Activated CD8-positive, alpha-beta T cell treated with anti-CD3 and anti-CD28 coated beads for 36 hours (primary cell): ENCODE measurements at regions not wholly inside any gene's neighbourhood (a gene's known extent, or its start where the extent isn't known, plus 50 kb on each side); places are given as distances from the start of the nearest gene placed in this dataset.

Experiments
- ATAC-seq: fragments of 200-7000 bp; cut with Tn5 transposase; one replicate; pipeline ENCODE4 v1.10.0; 2021; ENCODE audit warnings: mild to moderate bottlenecking, moderate library complexity
- CTCF ChIA-PET: fragments of 350-600 bp; sonication (Branson Sonifier 250); formaldehyde crosslinking; loops from one replicate; lab custom pipeline; 2021; ENCODE audit warnings: antibody characterized with exemption; lab: Charles Lee
- POLR2A ChIA-PET: fragments of 350-600 bp; sonication (Branson Sonifier 250); formaldehyde crosslinking; loops from one replicate; lab custom pipeline; 2021; ENCODE audit warnings: antibody characterized with exemption; lab: Charles Lee
- DNase-seq: peaks from one replicate; pipeline ENCODE4 v3.0.0-alpha.2; 2020
- H3K27ac Mint-ChIP-seq: one replicate; pipeline ENCODE4 v1.8.0; 2021; ENCODE audit warnings: mild to moderate bottlenecking, mixed read lengths
- H3K27me3 Mint-ChIP-seq: one replicate; pipeline ENCODE4 v1.8.0; 2021; ENCODE audit warnings: mixed read lengths
- H3K36me3 Mint-ChIP-seq: one replicate; pipeline ENCODE4 v1.8.0; 2021; ENCODE audit warnings: low read depth, mixed read lengths
- H3K4me1 Mint-ChIP-seq: one replicate; pipeline ENCODE4 v1.8.0; 2021; ENCODE audit warnings: low read depth, mixed read lengths
- H3K4me3 Mint-ChIP-seq: one replicate; pipeline ENCODE4 v1.8.0; 2021; ENCODE audit warnings: mild to moderate bottlenecking, moderate library complexity, mixed read lengths
- H3K9me3 Mint-ChIP-seq: one replicate; pipeline ENCODE4 v1.8.0; 2021; ENCODE audit warnings: mixed read lengths
- intact Hi-C: fragments of 100-400 bp; cut with micrococcal nuclease; formaldehyde crosslinking; loops from one replicate; pipeline ENCODE4 v1.10.0; 2022
- TF ChIP-seq, protein P1 (sequence below): fragments of 200-600 bp; IDR thresholded peaks from one replicate; pipeline ENCODE4 v1.8.0; 2022; ENCODE audit warnings: antibody characterized with exemption, mild to moderate bottlenecking

DNA sequence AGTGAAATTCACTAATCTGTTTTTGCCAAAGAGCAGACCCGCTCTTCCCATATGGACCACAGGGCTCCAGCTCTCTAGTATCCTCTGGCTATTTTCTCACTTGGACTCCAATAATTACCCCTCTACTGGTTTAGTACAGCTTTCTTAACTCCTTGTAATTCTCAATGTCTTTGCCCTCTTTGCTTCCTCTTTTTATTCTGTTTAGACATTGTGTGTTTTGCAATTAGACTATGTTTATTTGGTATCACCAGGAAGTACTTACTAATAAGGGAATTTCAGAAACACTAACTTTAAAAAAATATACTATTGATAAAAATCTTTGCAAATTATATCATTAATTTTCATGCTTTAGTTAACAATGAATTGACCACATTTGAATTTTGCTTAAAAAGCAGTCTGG is 111.6 kb upstream of the OBI1 start:
- no peaks in the 10 kb centered on the region for H3K9me3 Mint-ChIP-seq
- POLR2A ChIA-PET: no interaction called here
- DNase-seq (no peak), ATAC-seq (no peak)
- no peak overlapping the region for H3K27ac Mint-ChIP-seq
- H3K4me1 Mint-ChIP-seq: no peaks in the 10 kb centered on the region
- CTCF ChIA-PET: no interaction called here
- intact Hi-C loops: no loop called here
- no peak overlapping the region for H3K4me3 Mint-ChIP-seq
- TF ChIP-seq, protein P1, sequence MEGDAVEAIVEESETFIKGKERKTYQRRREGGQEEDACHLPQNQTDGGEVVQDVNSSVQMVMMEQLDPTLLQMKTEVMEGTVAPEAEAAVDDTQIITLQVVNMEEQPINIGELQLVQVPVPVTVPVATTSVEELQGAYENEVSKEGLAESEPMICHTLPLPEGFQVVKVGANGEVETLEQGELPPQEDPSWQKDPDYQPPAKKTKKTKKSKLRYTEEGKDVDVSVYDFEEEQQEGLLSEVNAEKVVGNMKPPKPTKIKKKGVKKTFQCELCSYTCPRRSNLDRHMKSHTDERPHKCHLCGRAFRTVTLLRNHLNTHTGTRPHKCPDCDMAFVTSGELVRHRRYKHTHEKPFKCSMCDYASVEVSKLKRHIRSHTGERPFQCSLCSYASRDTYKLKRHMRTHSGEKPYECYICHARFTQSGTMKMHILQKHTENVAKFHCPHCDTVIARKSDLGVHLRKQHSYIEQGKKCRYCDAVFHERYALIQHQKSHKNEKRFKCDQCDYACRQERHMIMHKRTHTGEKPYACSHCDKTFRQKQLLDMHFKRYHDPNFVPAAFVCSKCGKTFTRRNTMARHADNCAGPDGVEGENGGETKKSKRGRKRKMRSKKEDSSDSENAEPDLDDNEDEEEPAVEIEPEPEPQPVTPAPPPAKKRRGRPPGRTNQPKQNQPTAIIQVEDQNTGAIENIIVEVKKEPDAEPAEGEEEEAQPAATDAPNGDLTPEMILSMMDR: no peak
- no peaks in the 10 kb centered on the region for H3K36me3 Mint-ChIP-seq
- H3K27me3 Mint-ChIP-seq: no peaks in the 10 kb centered on the region

DNA sequence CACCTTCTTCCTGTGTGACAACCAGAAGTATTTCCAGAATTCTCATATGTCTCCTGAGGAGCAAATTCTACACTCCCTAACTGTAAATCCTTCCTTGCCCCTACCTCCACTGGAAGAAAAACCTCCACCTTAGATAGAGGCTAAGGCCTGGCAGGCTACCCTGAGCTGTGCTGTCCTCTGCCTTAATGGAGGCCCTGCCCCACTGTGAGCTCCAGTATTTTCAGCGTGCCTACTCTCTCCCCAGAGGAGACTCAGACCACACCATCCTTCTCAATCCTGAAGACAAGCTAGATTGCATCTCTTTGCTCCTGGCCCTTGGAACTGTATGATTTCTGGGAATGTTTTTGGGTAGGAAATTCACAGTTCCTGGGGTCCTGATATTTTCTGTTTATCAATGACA is 110.0 kb upstream of the OBI1 start:
- intact Hi-C loops: no loop called here
- ChIA-PET POLR2A (no interaction called here), CTCF (no interaction called here)
- Mint-ChIP-seq H3K36me3 (no peaks in the 10 kb centered on the region), H3K27ac (no peak overlapping the region), H3K27me3 (no peaks in the 10 kb centered on the region), H3K4me3 (no peak overlapping the region), H3K9me3 (no peaks in the 10 kb centered on the region), H3K4me1 (no peaks in the 10 kb centered on the region)
- ATAC-seq (no peak), DNase-seq (no peak)
- TF ChIP-seq, protein P1: no peak

DNA sequence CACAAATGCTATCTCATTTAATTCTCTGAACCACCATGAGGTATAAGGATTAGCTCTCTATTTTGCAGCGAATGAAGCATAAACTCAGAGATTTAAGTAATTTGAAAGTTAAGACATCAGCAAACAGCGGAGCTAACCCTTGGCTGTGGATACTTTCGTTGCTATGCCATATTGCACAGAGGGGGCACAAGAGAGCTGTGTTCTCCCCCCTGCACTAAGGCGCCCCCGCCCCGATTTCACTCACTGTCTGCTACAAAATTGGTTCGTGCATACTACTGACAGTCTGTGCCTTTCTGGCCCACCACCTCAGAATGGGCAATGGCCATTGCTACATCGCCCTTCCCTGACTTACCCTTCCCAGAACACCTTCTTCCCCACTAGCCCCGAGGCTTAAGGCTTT is 105.7 kb upstream of the OBI1 start:
- no peaks in the 10 kb centered on the region for H3K27me3 Mint-ChIP-seq
- no peaks in the 10 kb centered on the region for H3K4me1 Mint-ChIP-seq
- H3K36me3 Mint-ChIP-seq: no peaks in the 10 kb centered on the region
- H3K27ac Mint-ChIP-seq: no peak overlapping the region
- ChIA-PET CTCF (no interaction called here), POLR2A (no interaction called here)
- no peak overlapping the region for H3K4me3 Mint-ChIP-seq
- DNase-seq: no peak
- TF ChIP-seq, protein P1: no peak
- intact Hi-C loops: no loop called here
- no peaks in the 10 kb centered on the region for H3K9me3 Mint-ChIP-seq
- ATAC-seq: no peak

DNA sequence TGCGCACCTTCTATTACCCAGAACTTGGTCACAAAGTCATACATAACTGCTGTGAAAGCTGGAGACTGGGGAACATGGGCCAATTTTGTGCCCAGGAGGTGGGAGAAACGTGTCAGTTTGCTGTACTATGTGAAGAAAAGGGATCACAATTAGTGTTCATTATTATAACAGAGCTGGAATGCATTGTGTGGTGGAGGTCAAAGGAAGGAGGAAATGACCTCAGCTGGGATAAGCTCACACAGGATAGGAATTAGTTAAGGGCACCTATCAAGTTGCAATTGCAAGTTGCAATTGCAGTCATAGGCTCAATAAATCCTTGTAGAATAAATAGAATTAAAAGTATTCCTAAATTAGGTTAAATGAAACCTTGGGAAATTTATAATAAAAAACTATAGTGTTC is 103.9 kb upstream of the OBI1 start:
- Mint-ChIP-seq H3K27ac (no peak overlapping the region), H3K36me3 (no peaks in the 10 kb centered on the region), H3K27me3 (no peaks in the 10 kb centered on the region), H3K4me1 (no peaks in the 10 kb centered on the region), H3K9me3 (no peaks in the 10 kb centered on the region), H3K4me3 (no peak overlapping the region)
- CTCF ChIA-PET: no interaction called here
- TF ChIP-seq, protein P1: no peak
- POLR2A ChIA-PET: no interaction called here
- no peak for ATAC-seq
- intact Hi-C loops: no loop called here
- DNase-seq: no peak

DNA sequence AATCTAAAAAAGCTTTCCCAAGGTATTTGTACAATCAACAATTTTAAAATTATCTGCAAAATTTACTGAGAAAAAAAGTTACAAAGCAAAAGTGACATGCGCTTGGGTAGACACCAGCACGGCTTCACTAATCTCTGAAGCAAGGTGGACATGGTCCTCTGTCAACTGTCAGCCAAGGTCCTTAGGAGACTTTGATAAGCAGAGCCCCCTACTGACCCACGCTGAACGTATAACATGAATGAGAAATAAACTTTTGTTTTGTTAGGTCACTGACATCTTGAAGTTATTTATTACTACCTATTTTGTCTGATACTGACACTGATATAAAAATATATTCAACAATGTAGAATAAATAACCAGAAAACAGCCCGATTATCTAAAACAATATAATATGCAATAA is 100.7 kb upstream of the OBI1 start:
- ChIA-PET POLR2A (no interaction called here), CTCF (no interaction called here)
- Mint-ChIP-seq H3K9me3 (no peaks in the 10 kb centered on the region), H3K36me3 (no peaks in the 10 kb centered on the region), H3K27ac (no peak overlapping the region), H3K4me3 (no peak overlapping the region), H3K27me3 (no peaks in the 10 kb centered on the region), H3K4me1 (no peaks in the 10 kb centered on the region)
- no peak for DNase-seq
- TF ChIP-seq, protein P1: no peak
- intact Hi-C loops: no loop called here
- ATAC-seq: no peak
